ENCODE measurements at regions not wholly inside any gene's neighbourhood (a gene's known extent, or its start where the extent isn't known, plus 50 kb on each side); places are given as distances from the start of the nearest gene placed in this dataset.
"Not testable (repeated sequence)": the region's sequence is repeated elsewhere in the genome, so short reads cannot be mapped to it uniquely, and the experiment has no call there.

DNA sequence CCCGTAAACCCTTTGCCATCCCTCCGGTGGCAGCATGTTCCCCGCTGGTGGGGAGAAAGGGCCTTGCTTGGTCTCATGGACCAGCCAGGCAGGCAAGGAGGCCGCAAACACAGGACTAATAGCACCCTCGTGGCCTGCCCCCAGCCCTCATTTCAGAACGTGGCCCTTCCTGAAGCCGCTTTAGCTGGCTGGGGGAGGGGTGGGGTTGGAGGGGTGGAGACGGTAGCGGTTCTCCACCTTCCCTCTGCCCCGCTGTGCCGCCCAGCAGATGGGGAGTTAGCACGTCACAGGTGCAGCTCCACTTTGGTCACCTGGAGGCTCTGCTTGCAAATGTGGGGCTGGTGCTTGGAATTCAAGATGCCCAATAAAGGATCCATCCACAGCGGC lies 59.3 kb upstream of the URI1 start:
- Histone ChIP-seq H2BK120ac (ENCODE audit: low read depth, low read length) (no peak overlapping the region), H3K9ac (ENCODE audit: low read length) (no peak overlapping the region), H3K4ac (ENCODE audit: low read depth in 1 of 2, low read length in 2 of 2) (no peak overlapping the region), H2BK15ac (ENCODE audit: low read depth, poor library complexity, severe bottlenecking) (no peak overlapping the region), H2BK12ac (ENCODE audit: low read length in 2 of 2) (no peak overlapping the region), H3K4me3 (ENCODE audit: insufficient read depth in 1 of 2, low read depth in 1 of 2, low read length in 2 of 2) (no peak overlapping the region), H3K4me1 (ENCODE audit: control insufficient read depth, insufficient read depth, low read depth, low read length) (peaks cover 2% of the 10 kb centered on the region), H3K27ac (ENCODE audit: low read length, poor library complexity, severe bottlenecking) (no peak overlapping the region), H3K9me3 (ENCODE audit: control insufficient read depth, low read length) (no peaks in the 10 kb centered on the region), H2BK5ac (ENCODE audit: low read depth, low read length, poor library complexity, severe bottlenecking) (no peak overlapping the region), H3K23ac (ENCODE audit: low read length in 2 of 2) (no peak overlapping the region), H3K27me3 (ENCODE audit: control insufficient read depth in 1 of 2, insufficient read depth in 1 of 2, low read length in 2 of 2) (peaks cover 18 to 23% of the 10 kb centered on the region in 2 experiments), H4K8ac (ENCODE audit: low read length) (no peak overlapping the region), H2AK5ac (ENCODE audit: low read length, severe bottlenecking) (no peak overlapping the region), H3K14ac (ENCODE audit: low read length in 2 of 2) (peak overlapping the region in 1 of 2 experiments; percentile 70), H3K79me1 (replicated peaks; ENCODE audit: low read length, poor library complexity, severe bottlenecking) (no peaks in the 10 kb centered on the region), H2AFZ (ENCODE audit: low read depth, low read length) (no peak overlapping the region), H4K91ac (ENCODE audit: low read length) (no peak overlapping the region), H3K18ac (ENCODE audit: low read depth in 1 of 2, low read length in 2 of 2) (no peak overlapping the region), H3K4me2 (ENCODE audit: low read length, poor library complexity, severe bottlenecking) (no peak overlapping the region), H3K36me3 (ENCODE audit: control insufficient read depth in 1 of 2, insufficient read depth in 2 of 2, low read depth in 1 of 2, low read length in 2 of 2) (no peaks in the 10 kb centered on the region)
- WGBS: 62% methylated on average over 13 of the region's 13 CpGs
- no peak for DNase-seq

DNA sequence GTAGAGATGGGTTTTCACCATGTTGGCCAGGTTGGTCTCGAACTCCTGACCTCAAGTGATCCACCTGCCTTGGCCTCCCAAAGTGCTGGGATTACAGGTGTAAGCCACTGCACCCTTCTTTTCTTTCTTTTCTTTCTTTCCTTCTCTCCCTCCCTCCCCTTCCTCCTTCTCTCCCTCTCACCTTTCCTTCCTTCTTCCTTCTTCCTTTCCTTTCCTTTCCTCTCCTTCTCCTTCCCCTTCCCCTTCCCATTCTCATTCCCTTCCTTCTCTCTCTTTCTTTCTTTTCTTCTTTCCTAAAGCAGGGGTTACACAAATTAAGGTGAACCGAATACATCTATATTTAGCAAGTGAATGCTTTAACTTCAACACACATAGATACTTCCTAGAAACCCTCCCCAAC lies 58.0 kb upstream of the URI1 start:
- H3K27ac ChIP-seq (ENCODE audit: low read length, poor library complexity, severe bottlenecking): no peak overlapping the region
- no peak overlapping the region for H3K14ac ChIP-seq (ENCODE audit: low read length in 2 of 2)
- no peaks in the 10 kb centered on the region for H3K79me1 ChIP-seq (replicated peaks; ENCODE audit: low read length, poor library complexity, severe bottlenecking)
- H3K9me3 ChIP-seq (ENCODE audit: control insufficient read depth, low read length): no peaks in the 10 kb centered on the region
- H3K23ac ChIP-seq (ENCODE audit: low read length in 2 of 2): no peak overlapping the region
- H3K4me3 ChIP-seq (ENCODE audit: insufficient read depth in 1 of 2, low read depth in 1 of 2, low read length in 2 of 2): no peak overlapping the region
- no peak overlapping the region for H2BK5ac ChIP-seq (ENCODE audit: low read depth, low read length, poor library complexity, severe bottlenecking)
- no peaks in the 10 kb centered on the region for H3K36me3 ChIP-seq (ENCODE audit: control insufficient read depth in 1 of 2, insufficient read depth in 2 of 2, low read depth in 1 of 2, low read length in 2 of 2)
- 67% methylated on average over 2 of the region's 2 CpGs for WGBS
- no peak overlapping the region for H3K18ac ChIP-seq (ENCODE audit: low read depth in 1 of 2, low read length in 2 of 2)
- no peak overlapping the region for H2BK120ac ChIP-seq (ENCODE audit: low read depth, low read length)
- H3K4me1 ChIP-seq (ENCODE audit: control insufficient read depth, insufficient read depth, low read depth, low read length): peaks cover 2% of the 10 kb centered on the region
- no peak overlapping the region for H4K91ac ChIP-seq (ENCODE audit: low read length)
- no peak overlapping the region for H2BK15ac ChIP-seq (ENCODE audit: low read depth, poor library complexity, severe bottlenecking)
- H3K4ac ChIP-seq (ENCODE audit: low read depth in 1 of 2, low read length in 2 of 2): no peak overlapping the region
- peaks cover 11 to 15% of the 10 kb centered on the region in 2 experiments for H3K27me3 ChIP-seq (ENCODE audit: control insufficient read depth in 1 of 2, insufficient read depth in 1 of 2, low read length in 2 of 2)
- no peak for DNase-seq
- H3K4me2 ChIP-seq (ENCODE audit: low read length, poor library complexity, severe bottlenecking): no peak overlapping the region
- no peak overlapping the region for H2BK12ac ChIP-seq (ENCODE audit: low read length in 2 of 2)
- H2AFZ ChIP-seq (ENCODE audit: low read depth, low read length): no peak overlapping the region
- H2AK5ac ChIP-seq (ENCODE audit: low read length, severe bottlenecking): no peak overlapping the region
- H3K9ac ChIP-seq (ENCODE audit: low read length): no peak overlapping the region
- no peak overlapping the region for H4K8ac ChIP-seq (ENCODE audit: low read length)

GRCh38 chr19:29884466-29884865 lies 57.6 kb upstream of the URI1 start:
- no peak overlapping the region for H2AK5ac ChIP-seq (ENCODE audit: low read length, severe bottlenecking)
- H3K36me3 ChIP-seq (ENCODE audit: control insufficient read depth in 1 of 2, insufficient read depth in 2 of 2, low read depth in 1 of 2, low read length in 2 of 2): no peaks in the 10 kb centered on the region
- no peak overlapping the region for H3K4ac ChIP-seq (ENCODE audit: low read depth in 1 of 2, low read length in 2 of 2)
- 86% methylated on average over 9 of the region's 9 CpGs for WGBS
- H3K9ac ChIP-seq (ENCODE audit: low read length): no peak overlapping the region
- H3K9me3 ChIP-seq (ENCODE audit: control insufficient read depth, low read length): no peaks in the 10 kb centered on the region
- H3K18ac ChIP-seq (ENCODE audit: low read depth in 1 of 2, low read length in 2 of 2): no peak overlapping the region
- H2BK5ac ChIP-seq (ENCODE audit: low read depth, low read length, poor library complexity, severe bottlenecking): no peak overlapping the region
- no peak overlapping the region for H3K23ac ChIP-seq (ENCODE audit: low read length in 2 of 2)
- no peak overlapping the region for H2BK120ac ChIP-seq (ENCODE audit: low read depth, low read length)
- H2AFZ ChIP-seq (ENCODE audit: low read depth, low read length): no peak overlapping the region
- peaks cover 2% of the 10 kb centered on the region for H3K4me1 ChIP-seq (ENCODE audit: control insufficient read depth, insufficient read depth, low read depth, low read length)
- no peak overlapping the region for H3K27ac ChIP-seq (ENCODE audit: low read length, poor library complexity, severe bottlenecking)
- H3K79me1 ChIP-seq (replicated peaks; ENCODE audit: low read length, poor library complexity, severe bottlenecking): no peaks in the 10 kb centered on the region
- no peak overlapping the region for H4K8ac ChIP-seq (ENCODE audit: low read length)
- H3K27me3 ChIP-seq (ENCODE audit: control insufficient read depth in 1 of 2, insufficient read depth in 1 of 2, low read length in 2 of 2): peaks cover 7 to 13% of the 10 kb centered on the region in 2 experiments
- no peak overlapping the region for H3K4me3 ChIP-seq (ENCODE audit: insufficient read depth in 1 of 2, low read depth in 1 of 2, low read length in 2 of 2)
- no peak overlapping the region for H3K14ac ChIP-seq (ENCODE audit: low read length in 2 of 2)
- H3K4me2 ChIP-seq (ENCODE audit: low read length, poor library complexity, severe bottlenecking): no peak overlapping the region
- H2BK12ac ChIP-seq (ENCODE audit: low read length in 2 of 2): no peak overlapping the region
- H4K91ac ChIP-seq (ENCODE audit: low read length): no peak overlapping the region
- H2BK15ac ChIP-seq (ENCODE audit: low read depth, poor library complexity, severe bottlenecking): no peak overlapping the region
- DNase-seq: no peak

GRCh38 chr19:29886106-29886505 lies 55.9 kb upstream of the URI1 start:
- not testable (repeated sequence) for H3K4me1 ChIP-seq (ENCODE audit: control insufficient read depth, insufficient read depth, low read depth, low read length); H3K27ac ChIP-seq (ENCODE audit: low read length, poor library complexity, severe bottlenecking); H3K9ac ChIP-seq (ENCODE audit: low read length); H3K23ac ChIP-seq (ENCODE audit: low read length in 2 of 2); H2AK5ac ChIP-seq (ENCODE audit: low read length, severe bottlenecking); H3K79me1 ChIP-seq (replicated peaks; ENCODE audit: low read length, poor library complexity, severe bottlenecking); DNase-seq; H2BK12ac ChIP-seq (ENCODE audit: low read length in 2 of 2); H2BK120ac ChIP-seq (ENCODE audit: low read depth, low read length); H3K27me3 ChIP-seq (ENCODE audit: control insufficient read depth in 1 of 2, insufficient read depth in 1 of 2, low read length in 2 of 2); H2BK5ac ChIP-seq (ENCODE audit: low read depth, low read length, poor library complexity, severe bottlenecking); H2AFZ ChIP-seq (ENCODE audit: low read depth, low read length); H3K9me3 ChIP-seq (ENCODE audit: control insufficient read depth, low read length); H4K91ac ChIP-seq (ENCODE audit: low read length); H3K4me2 ChIP-seq (ENCODE audit: low read length, poor library complexity, severe bottlenecking); H3K4me3 ChIP-seq (ENCODE audit: insufficient read depth in 1 of 2, low read depth in 1 of 2, low read length in 2 of 2); H3K14ac ChIP-seq (ENCODE audit: low read length in 2 of 2); H2BK15ac ChIP-seq (ENCODE audit: low read depth, poor library complexity, severe bottlenecking); H4K8ac ChIP-seq (ENCODE audit: low read length); H3K18ac ChIP-seq (ENCODE audit: low read depth in 1 of 2, low read length in 2 of 2); H3K36me3 ChIP-seq (ENCODE audit: control insufficient read depth in 1 of 2, insufficient read depth in 2 of 2, low read depth in 1 of 2, low read length in 2 of 2); H3K4ac ChIP-seq (ENCODE audit: low read depth in 1 of 2, low read length in 2 of 2)
- 84% methylated on average over 7 of the region's 7 CpGs for WGBS
